ENCODE measurements at regions not wholly inside any gene's neighbourhood (a gene's known extent, or its start where the extent isn't known, plus 50 kb on each side); places are given as distances from the start of the nearest gene placed in this dataset.

GRCh38 chr1:234769284-234769985 lies 159.5 kb upstream of the IRF2BP2 start:
- TF ChIP-seq CTCF (IDR thresholded peaks at IDR 0.05; ENCODE audit: insufficient read depth, low read depth, low read length), result no peak
- H3K27me3 ChIP-seq (ENCODE audit: control insufficient read depth, insufficient read depth, low read length), result no peaks in the 10 kb centered on the region
- no peak overlapping the region for H3K4me3 ChIP-seq (ENCODE audit: low read depth, low read length)
- no peak for DNase-seq (ENCODE audit: low read depth)
- H3K36me3 ChIP-seq (ENCODE audit: control insufficient read depth, insufficient read depth, low read length), result no peaks in the 10 kb centered on the region
- ChIA-PET CTCF (interaction anchor here (1.9 kb wide), 1 partner anchor 23 kb away, joined by 3 read pairs; no protein-coding TSS in a partner anchor), POLR2A (no interaction called here)

- no peak overlapping the region for H3K4me3 ChIP-seq (ENCODE audit: low read depth, low read length)
- no peak for DNase-seq (ENCODE audit: low read depth)
- no peak for TF ChIP-seq CTCF (IDR thresholded peaks at IDR 0.05; ENCODE audit: insufficient read depth, low read depth, low read length)
- no peaks in the 10 kb centered on the region for H3K36me3 ChIP-seq (ENCODE audit: control insufficient read depth, insufficient read depth, low read length)
- POLR2A ChIA-PET, result no interaction called here
- no peaks in the 10 kb centered on the region for H3K27me3 ChIP-seq (ENCODE audit: control insufficient read depth, insufficient read depth, low read length)
- CTCF ChIA-PET, result no interaction called here
Measured at GRCh38 chr1:234768569-234769283, 158.7 kb upstream of the IRF2BP2 start.

DNA sequence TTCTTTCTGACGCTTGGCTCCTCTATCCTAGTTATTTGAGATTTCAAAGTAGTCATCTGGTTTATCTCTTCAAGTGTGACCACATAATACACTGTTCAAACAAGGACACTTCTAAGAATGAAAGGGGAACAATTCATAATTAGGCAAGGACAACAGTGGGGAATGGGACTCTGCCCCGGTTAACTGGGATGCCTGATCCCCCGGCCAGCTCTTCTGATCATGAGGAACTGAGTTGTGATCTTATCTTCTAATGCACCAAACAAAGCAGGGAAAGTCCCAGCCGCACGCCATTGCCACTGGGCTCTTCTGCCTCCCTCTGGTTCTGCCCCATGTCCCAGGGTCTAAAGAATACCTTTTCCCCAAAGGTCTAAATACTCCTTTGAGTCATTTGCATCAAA lies 158.2 kb upstream of the IRF2BP2 start:
- Histone ChIP-seq H3K36me3 (ENCODE audit: control insufficient read depth, insufficient read depth, low read length) (no peaks in the 10 kb centered on the region), H3K27me3 (ENCODE audit: control insufficient read depth, insufficient read depth, low read length) (no peaks in the 10 kb centered on the region), H3K4me3 (ENCODE audit: low read depth, low read length) (no peak overlapping the region)
- ChIA-PET POLR2A (no interaction called here), CTCF (no interaction called here)
- no peak for TF ChIP-seq CTCF (IDR thresholded peaks at IDR 0.05; ENCODE audit: insufficient read depth, low read depth, low read length)
- DNase-seq (ENCODE audit: low read depth), result no peak

DNA sequence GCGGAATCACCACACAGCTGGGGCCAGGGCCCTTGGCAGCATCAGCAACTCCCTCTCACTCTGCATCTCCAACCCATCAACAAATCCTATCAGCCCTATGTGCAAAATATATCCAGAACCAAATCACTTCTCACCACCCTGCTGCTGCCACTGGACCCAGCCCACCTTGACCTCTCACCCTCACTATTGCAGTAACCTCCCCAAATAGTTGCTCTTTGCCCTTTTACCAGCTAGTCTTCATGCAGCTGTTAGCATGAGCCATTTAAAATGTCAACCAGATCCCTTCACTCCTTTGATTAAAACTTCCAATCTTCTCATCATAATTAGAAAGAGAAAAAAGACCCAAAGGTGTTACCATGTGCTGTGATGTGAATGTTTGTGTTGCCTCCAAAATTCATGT lies 155.7 kb upstream of the IRF2BP2 start:
- CTCF ChIA-PET, result no interaction called here

More for the DNA sequence above, 155.7 kb upstream of the IRF2BP2 start:
- DNase-seq (ENCODE audit: low read depth), result no peak
- no peak for TF ChIP-seq CTCF (IDR thresholded peaks at IDR 0.05; ENCODE audit: insufficient read depth, low read depth, low read length)
- Histone ChIP-seq H3K27me3 (ENCODE audit: control insufficient read depth, insufficient read depth, low read length) (no peaks in the 10 kb centered on the region), H3K36me3 (ENCODE audit: control insufficient read depth, insufficient read depth, low read length) (no peaks in the 10 kb centered on the region), H3K4me3 (ENCODE audit: low read depth, low read length) (no peak overlapping the region)
- POLR2A ChIA-PET, result no interaction called here

All from BJ (cell line).